ENCODE measurements at regions not wholly inside any gene's neighbourhood (a gene's known extent, or its start where the extent isn't known, plus 50 kb on each side); places are given as distances from the start of the nearest gene placed in this dataset.

DNA sequence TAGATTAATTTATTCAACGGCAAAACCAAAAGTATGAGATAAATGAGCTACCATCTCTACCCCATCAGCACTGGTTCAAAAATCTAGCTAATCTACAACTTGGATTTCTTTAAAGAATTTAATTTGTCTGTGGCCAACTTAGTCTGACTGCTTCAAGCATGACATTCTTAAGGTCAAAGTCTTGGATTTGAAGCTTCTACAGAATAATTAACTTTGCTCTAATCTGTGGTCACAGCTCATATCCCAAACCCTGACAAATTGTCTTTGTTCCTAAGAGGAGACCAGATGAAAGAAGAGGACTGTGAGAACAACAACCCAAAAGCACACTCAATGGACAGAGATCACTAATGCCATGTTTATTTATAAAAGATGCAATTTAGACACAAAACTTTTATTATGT is 166.9 kb upstream of the EPHA7 start:
- H2AFZ ChIP-seq (ENCODE audit: low read depth, low read length, poor library complexity, severe bottlenecking): no peak overlapping the region
- H3K9ac ChIP-seq (ENCODE audit: low read length): no peak overlapping the region
- no peaks in the 10 kb centered on the region for H3K9me2 ChIP-seq (ENCODE audit: insufficient read depth)
- CTCF ChIA-PET: no interaction called here
- DNase-seq (ENCODE audit: low read depth, low spot score) (no peak), ATAC-seq (no peak)
- H3K27ac ChIP-seq (ENCODE audit: low read depth, low read length): no peak overlapping the region
- H3K27me3 ChIP-seq (ENCODE audit: insufficient read depth, low read length): no peaks in the 10 kb centered on the region
- H3K4me2 ChIP-seq (ENCODE audit: low read length): no peak overlapping the region
- intact Hi-C loops (cut with micrococcal nuclease): no loop called here
- TF ChIP-seq SP1 (IDR thresholded peaks at IDR 0.05; ENCODE audit: low read depth) (no peak), EGR1 (IDR thresholded peaks at IDR 0.05; ENCODE audit: low read depth) (no peak), CBX3 (IDR thresholded peaks at IDR 0.05; ENCODE audit: low read depth) (no peak), EZH2 (IDR thresholded peaks at IDR 0.05) (no peak), POLR2AphosphoS5 (IDR thresholded peaks at IDR 0.05; ENCODE audit: low read depth, low read length) (no peak), MAX (IDR thresholded peaks at IDR 0.05) (no peak), JUND (IDR thresholded peaks at IDR 0.05) (no peak), EZH2phosphoT487 (IDR thresholded peaks at IDR 0.05; ENCODE audit: borderline replicate concordance) (no peak), CEBPB (IDR thresholded peaks at IDR 0.05; ENCODE audit: low read depth) (no peak), SRF (IDR thresholded peaks at IDR 0.05; ENCODE audit: low read depth) (no peak), ELF1 (IDR thresholded peaks at IDR 0.05; ENCODE audit: borderline replicate concordance, low read depth) (no peak), ZFX (IDR thresholded peaks at IDR 0.05) (no peak), CTCF (IDR thresholded peaks at IDR 0.05 in 2 of 3, conservative IDR thresholded peaks at IDR 0.05 in 1 of 3; ENCODE audit: borderline replicate concordance in 1 of 3, insufficient read depth in 1 of 3, low read depth in 2 of 3, low read length in 2 of 3) (no peak), FOSL1 (IDR thresholded peaks at IDR 0.05; ENCODE audit: low read depth) (no peak), SIN3A (IDR thresholded peaks at IDR 0.05; ENCODE audit: low read depth) (no peak)
- TF ChIP-seq, protein P1, sequence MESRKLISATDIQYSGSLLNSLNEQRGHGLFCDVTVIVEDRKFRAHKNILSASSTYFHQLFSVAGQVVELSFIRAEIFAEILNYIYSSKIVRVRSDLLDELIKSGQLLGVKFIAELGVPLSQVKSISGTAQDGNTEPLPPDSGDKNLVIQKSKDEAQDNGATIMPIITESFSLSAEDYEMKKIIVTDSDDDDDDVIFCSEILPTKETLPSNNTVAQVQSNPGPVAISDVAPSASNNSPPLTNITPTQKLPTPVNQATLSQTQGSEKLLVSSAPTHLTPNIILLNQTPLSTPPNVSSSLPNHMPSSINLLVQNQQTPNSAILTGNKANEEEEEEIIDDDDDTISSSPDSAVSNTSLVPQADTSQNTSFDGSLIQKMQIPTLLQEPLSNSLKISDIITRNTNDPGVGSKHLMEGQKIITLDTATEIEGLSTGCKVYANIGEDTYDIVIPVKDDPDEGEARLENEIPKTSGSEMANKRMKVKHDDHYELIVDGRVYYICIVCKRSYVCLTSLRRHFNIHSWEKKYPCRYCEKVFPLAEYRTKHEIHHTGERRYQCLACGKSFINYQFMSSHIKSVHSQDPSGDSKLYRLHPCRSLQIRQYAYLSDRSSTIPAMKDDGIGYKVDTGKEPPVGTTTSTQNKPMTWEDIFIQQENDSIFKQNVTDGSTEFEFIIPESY (IDR thresholded peaks at IDR 0.05; ENCODE audit: extremely low read depth, insufficient replicate concordance, low read length): no peak
- no peaks in the 10 kb centered on the region for H4K20me1 ChIP-seq (ENCODE audit: insufficient read depth)
- H3K4me3 ChIP-seq (replicated peaks in 1 of 2; ENCODE audit: low read depth in 1 of 2, low read length in 2 of 2): no peak overlapping the region
- no peaks in the 10 kb centered on the region for H3K36me3 ChIP-seq (ENCODE audit: control insufficient read depth in 1 of 2, insufficient read depth in 2 of 2, low read length in 2 of 2)
- RAD21 ChIA-PET (ENCODE audit: low non-redundant PET in 1 of 2, low total read pairs in 2 of 2, uncharacterized antibody in 2 of 2, unreplicated experiment in 2 of 2): no interaction called here
- BruUV-seq (replicated peaks): no TSS peak
- no peaks in the 10 kb centered on the region; a peak in 2 of 4 replicates for H3K9me3 ChIP-seq (ENCODE audit: control insufficient read depth in 1 of 2, insufficient read depth in 1 of 2, low read depth in 1 of 2, low read length in 2 of 2)
- POLR2A ChIA-PET: no interaction called here
- no peaks in the 10 kb centered on the region for H3K4me1 ChIP-seq (ENCODE audit: control insufficient read depth in 1 of 2, insufficient read depth in 2 of 2, low read length in 2 of 2)
- no peaks in the 10 kb centered on the region for H3K79me2 ChIP-seq (ENCODE audit: insufficient read depth, low read length)

Measured in HCT116 (cell line).